ENCODE measurements at regions not wholly inside any gene's neighbourhood (a gene's known extent, or its start where the extent isn't known, plus 50 kb on each side); places are given as distances from the start of the nearest gene placed in this dataset.

DNA sequence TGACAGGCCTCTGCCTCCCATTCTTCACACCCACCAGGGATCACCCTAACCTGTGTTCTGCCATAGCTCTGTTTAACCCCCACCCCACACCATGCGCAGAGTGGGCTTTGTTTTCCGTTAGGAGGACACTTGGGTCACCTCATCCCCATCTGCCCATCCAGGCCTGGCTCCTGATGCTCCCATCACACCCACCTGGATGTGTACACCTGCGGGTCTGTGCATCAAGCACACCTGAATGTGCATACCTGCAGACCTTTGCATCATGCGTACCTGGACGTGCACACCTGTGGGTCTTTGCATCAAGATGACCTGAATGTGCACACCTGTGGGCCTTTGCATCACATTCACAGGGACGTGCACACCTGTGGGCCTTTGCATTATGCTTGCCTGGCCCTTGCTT, 835.8 kb upstream of the TMEM132C start:
- intact Hi-C loops (cut with micrococcal nuclease; ENCODE audit: unreplicated experiment): no loop called here
- Histone ChIP-seq H4K20me1 (ENCODE audit: insufficient read depth, low read length) (no peaks in the 10 kb centered on the region), H3K4me3 (ENCODE audit: low read depth, low read length, poor library complexity, severe bottlenecking) (no peak overlapping the region), H3K4me2 (ENCODE audit: low read length) (no peak overlapping the region), H3K4me1 (ENCODE audit: insufficient read depth, low read length, poor library complexity, severe bottlenecking) (no peaks in the 10 kb centered on the region), H3K27ac (ENCODE audit: low read depth, low read length, poor library complexity, severe bottlenecking) (no peak overlapping the region), H3K36me3 (ENCODE audit: insufficient read depth, low read length) (no peaks in the 10 kb centered on the region), H3K9me3 (ENCODE audit: low read length) (no peaks in the 10 kb centered on the region), H3K9me2 (ENCODE audit: insufficient read depth, low read length) (no peaks in the 10 kb centered on the region), H2AFZ (ENCODE audit: low read length) (no peak overlapping the region), H3K79me2 (ENCODE audit: insufficient read depth, low read depth, low read length) (no peaks in the 10 kb centered on the region)
- POLR2A ChIA-PET: no interaction called here
- BruUV-seq (replicated peaks): no TSS peak
- no peak for DNase-seq (ENCODE audit: low spot score)
- no peak for TF ChIP-seq EZH2phosphoT487 (IDR thresholded peaks at IDR 0.05; ENCODE audit: borderline replicate concordance, low read depth, low read length)
- TF ChIP-seq, protein P1, sequence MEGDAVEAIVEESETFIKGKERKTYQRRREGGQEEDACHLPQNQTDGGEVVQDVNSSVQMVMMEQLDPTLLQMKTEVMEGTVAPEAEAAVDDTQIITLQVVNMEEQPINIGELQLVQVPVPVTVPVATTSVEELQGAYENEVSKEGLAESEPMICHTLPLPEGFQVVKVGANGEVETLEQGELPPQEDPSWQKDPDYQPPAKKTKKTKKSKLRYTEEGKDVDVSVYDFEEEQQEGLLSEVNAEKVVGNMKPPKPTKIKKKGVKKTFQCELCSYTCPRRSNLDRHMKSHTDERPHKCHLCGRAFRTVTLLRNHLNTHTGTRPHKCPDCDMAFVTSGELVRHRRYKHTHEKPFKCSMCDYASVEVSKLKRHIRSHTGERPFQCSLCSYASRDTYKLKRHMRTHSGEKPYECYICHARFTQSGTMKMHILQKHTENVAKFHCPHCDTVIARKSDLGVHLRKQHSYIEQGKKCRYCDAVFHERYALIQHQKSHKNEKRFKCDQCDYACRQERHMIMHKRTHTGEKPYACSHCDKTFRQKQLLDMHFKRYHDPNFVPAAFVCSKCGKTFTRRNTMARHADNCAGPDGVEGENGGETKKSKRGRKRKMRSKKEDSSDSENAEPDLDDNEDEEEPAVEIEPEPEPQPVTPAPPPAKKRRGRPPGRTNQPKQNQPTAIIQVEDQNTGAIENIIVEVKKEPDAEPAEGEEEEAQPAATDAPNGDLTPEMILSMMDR (conservative IDR thresholded peaks at IDR 0.05; ENCODE audit: low read length): no peak
- CTCF ChIA-PET (ENCODE audit: unreplicated experiment): no interaction called here

DNA sequence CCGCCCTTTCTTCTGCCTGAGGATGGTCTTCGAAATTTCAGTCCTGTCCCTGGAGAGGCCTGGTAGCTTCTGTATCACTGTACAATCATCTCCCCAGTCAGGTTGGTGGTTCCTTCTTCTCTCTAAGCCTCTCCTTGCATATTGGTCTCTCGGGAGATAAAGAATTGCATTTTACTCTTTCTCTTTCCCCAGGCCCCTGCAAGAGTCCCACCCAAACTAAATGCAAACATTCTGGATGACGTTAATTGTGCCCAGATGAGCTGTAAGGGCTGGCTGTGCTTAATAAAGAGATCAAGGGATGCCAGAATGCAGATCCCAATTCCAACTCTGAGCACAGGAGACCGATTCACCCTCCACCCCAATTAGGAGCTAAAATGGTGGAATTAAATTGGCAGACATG, 835.4 kb upstream of the TMEM132C start:
- H3K27ac ChIP-seq (ENCODE audit: low read depth, low read length, poor library complexity, severe bottlenecking): no peak overlapping the region
- DNase-seq (ENCODE audit: low spot score): no peak
- H3K9me2 ChIP-seq (ENCODE audit: insufficient read depth, low read length): no peaks in the 10 kb centered on the region
- no TSS peak for BruUV-seq (replicated peaks)
- CTCF ChIA-PET (ENCODE audit: unreplicated experiment): no interaction called here
- H3K4me1 ChIP-seq (ENCODE audit: insufficient read depth, low read length, poor library complexity, severe bottlenecking): no peaks in the 10 kb centered on the region
- TF ChIP-seq EZH2phosphoT487 (IDR thresholded peaks at IDR 0.05; ENCODE audit: borderline replicate concordance, low read depth, low read length): no peak
- TF ChIP-seq, protein P1 (conservative IDR thresholded peaks at IDR 0.05; ENCODE audit: low read length): no peak
- no peak overlapping the region for H2AFZ ChIP-seq (ENCODE audit: low read length)
- no peaks in the 10 kb centered on the region for H4K20me1 ChIP-seq (ENCODE audit: insufficient read depth, low read length)
- no peak overlapping the region for H3K4me3 ChIP-seq (ENCODE audit: low read depth, low read length, poor library complexity, severe bottlenecking)
- POLR2A ChIA-PET: interaction anchor here (0.9 kb wide), 1 partner anchor 20 kb away, joined by 3 read pairs; no protein-coding TSS in a partner anchor
- no peaks in the 10 kb centered on the region for H3K79me2 ChIP-seq (ENCODE audit: insufficient read depth, low read depth, low read length)
- intact Hi-C loops (cut with micrococcal nuclease; ENCODE audit: unreplicated experiment): no loop called here
- H3K36me3 ChIP-seq (ENCODE audit: insufficient read depth, low read length): no peaks in the 10 kb centered on the region
- H3K9me3 ChIP-seq (ENCODE audit: low read length): no peaks in the 10 kb centered on the region
- no peak overlapping the region for H3K4me2 ChIP-seq (ENCODE audit: low read length)

DNA sequence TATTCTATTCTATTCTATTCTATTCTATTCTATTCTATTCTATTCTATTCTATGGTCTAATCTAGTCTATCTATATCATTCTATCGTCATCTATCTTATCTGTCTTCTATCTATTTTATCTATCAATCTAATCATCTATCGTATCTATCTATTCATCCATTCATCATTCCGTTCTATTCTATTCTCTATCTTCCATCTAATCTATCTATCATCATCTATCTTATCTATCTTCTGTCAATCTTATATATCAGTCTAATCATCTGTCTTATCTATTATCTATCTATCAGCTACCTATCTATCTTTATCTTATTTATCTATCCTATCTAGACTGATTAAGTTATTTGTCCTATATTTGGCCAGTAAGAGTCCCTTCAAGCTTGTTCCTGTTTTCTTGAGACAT, 831.5 kb upstream of the TMEM132C start:
- no peak for TF ChIP-seq EZH2phosphoT487 (IDR thresholded peaks at IDR 0.05; ENCODE audit: borderline replicate concordance, low read depth, low read length)
- TF ChIP-seq, protein P1 (conservative IDR thresholded peaks at IDR 0.05; ENCODE audit: low read length): no peak
- POLR2A ChIA-PET: no interaction called here
- CTCF ChIA-PET (ENCODE audit: unreplicated experiment): no interaction called here

More for the DNA sequence above, 831.5 kb upstream of the TMEM132C start:
- Histone ChIP-seq H3K27ac (ENCODE audit: low read depth, low read length, poor library complexity, severe bottlenecking) (no peak overlapping the region), H3K4me3 (ENCODE audit: low read depth, low read length, poor library complexity, severe bottlenecking) (no peak overlapping the region), H3K79me2 (ENCODE audit: insufficient read depth, low read depth, low read length) (no peaks in the 10 kb centered on the region), H2AFZ (ENCODE audit: low read length) (no peak overlapping the region), H4K20me1 (ENCODE audit: insufficient read depth, low read length) (no peaks in the 10 kb centered on the region), H3K9me2 (ENCODE audit: insufficient read depth, low read length) (no peaks in the 10 kb centered on the region), H3K36me3 (ENCODE audit: insufficient read depth, low read length) (no peaks in the 10 kb centered on the region), H3K4me2 (ENCODE audit: low read length) (no peak overlapping the region), H3K4me1 (ENCODE audit: insufficient read depth, low read length, poor library complexity, severe bottlenecking) (no peaks in the 10 kb centered on the region), H3K9me3 (ENCODE audit: low read length) (no peaks in the 10 kb centered on the region)
- no peak for DNase-seq (ENCODE audit: low spot score)
- BruUV-seq (replicated peaks): no TSS peak
- intact Hi-C loops (cut with micrococcal nuclease; ENCODE audit: unreplicated experiment): no loop called here
